ENCODE measurements at regions not wholly inside any gene's neighbourhood (a gene's known extent, or its start where the extent isn't known, plus 50 kb on each side); places are given as distances from the start of the nearest gene placed in this dataset.

DNA sequence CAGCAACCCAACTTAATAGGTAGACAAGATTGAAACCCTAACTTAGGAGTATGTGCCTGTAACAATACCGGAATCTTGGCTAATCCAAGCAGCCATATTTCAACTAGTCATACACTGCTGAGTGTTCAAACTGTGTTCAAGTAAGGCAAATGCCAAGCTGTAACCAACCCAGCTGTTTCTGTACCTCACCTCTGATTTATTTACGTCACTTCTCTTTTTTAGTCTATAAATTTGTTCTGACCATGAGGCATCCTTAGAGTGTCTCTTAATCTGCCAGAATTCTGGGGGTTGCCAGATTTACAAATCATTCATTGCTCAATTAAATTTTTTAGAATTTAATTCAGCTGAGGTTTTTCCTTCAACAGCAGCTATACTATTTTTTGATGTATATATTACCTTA is 723.2 kb downstream of the CDH18 start:
- no peak overlapping the region for H3K4me3 ChIP-seq (ENCODE audit: low read depth in 2 of 2, low read length in 2 of 2)

DNA sequence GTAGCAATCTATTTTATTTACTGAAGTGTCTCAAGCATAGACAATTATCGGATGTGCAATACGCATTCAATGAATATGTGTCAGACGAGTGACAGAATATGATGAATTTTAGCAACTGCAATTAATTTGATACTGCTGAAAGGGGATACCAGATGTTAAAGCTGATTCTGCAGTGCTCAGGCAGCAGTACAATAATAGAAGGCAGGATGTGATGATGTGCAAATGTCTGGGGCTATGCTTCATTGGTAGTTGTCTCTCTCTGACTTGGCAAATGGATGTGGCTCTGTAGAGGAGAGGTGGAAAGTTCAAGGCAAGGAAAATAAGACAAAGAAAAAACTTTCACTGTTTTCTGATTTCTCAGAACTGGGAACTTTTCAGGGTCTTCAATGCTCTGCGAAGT is 721.2 kb downstream of the CDH18 start:
- H3K36me3 ChIP-seq (ENCODE audit: control insufficient read depth, insufficient read depth, low read length), result no peaks in the 10 kb centered on the region
- BruUV-seq (replicated peaks), result no TSS peak
- no peak for TF ChIP-seq POLR2AphosphoS5 (IDR thresholded peaks at IDR 0.05; ENCODE audit: low read depth, low read length)
- TF ChIP-seq SIN3A (IDR thresholded peaks at IDR 0.05; ENCODE audit: borderline replicate concordance, insufficient read depth, low read depth, low read length), result no peak
- TF ChIP-seq TCF7L2 (IDR thresholded peaks at IDR 0.05; ENCODE audit: low read depth, low read length), result no peak
- TF ChIP-seq, protein P1, sequence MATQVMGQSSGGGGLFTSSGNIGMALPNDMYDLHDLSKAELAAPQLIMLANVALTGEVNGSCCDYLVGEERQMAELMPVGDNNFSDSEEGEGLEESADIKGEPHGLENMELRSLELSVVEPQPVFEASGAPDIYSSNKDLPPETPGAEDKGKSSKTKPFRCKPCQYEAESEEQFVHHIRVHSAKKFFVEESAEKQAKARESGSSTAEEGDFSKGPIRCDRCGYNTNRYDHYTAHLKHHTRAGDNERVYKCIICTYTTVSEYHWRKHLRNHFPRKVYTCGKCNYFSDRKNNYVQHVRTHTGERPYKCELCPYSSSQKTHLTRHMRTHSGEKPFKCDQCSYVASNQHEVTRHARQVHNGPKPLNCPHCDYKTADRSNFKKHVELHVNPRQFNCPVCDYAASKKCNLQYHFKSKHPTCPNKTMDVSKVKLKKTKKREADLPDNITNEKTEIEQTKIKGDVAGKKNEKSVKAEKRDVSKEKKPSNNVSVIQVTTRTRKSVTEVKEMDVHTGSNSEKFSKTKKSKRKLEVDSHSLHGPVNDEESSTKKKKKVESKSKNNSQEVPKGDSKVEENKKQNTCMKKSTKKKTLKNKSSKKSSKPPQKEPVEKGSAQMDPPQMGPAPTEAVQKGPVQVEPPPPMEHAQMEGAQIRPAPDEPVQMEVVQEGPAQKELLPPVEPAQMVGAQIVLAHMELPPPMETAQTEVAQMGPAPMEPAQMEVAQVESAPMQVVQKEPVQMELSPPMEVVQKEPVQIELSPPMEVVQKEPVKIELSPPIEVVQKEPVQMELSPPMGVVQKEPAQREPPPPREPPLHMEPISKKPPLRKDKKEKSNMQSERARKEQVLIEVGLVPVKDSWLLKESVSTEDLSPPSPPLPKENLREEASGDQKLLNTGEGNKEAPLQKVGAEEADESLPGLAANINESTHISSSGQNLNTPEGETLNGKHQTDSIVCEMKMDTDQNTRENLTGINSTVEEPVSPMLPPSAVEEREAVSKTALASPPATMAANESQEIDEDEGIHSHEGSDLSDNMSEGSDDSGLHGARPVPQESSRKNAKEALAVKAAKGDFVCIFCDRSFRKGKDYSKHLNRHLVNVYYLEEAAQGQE (IDR thresholded peaks at IDR 0.05; ENCODE audit: insufficient read depth in 1 of 2, low read depth in 2 of 2, low read length in 1 of 2), result no peak
- TF ChIP-seq, protein P2, sequence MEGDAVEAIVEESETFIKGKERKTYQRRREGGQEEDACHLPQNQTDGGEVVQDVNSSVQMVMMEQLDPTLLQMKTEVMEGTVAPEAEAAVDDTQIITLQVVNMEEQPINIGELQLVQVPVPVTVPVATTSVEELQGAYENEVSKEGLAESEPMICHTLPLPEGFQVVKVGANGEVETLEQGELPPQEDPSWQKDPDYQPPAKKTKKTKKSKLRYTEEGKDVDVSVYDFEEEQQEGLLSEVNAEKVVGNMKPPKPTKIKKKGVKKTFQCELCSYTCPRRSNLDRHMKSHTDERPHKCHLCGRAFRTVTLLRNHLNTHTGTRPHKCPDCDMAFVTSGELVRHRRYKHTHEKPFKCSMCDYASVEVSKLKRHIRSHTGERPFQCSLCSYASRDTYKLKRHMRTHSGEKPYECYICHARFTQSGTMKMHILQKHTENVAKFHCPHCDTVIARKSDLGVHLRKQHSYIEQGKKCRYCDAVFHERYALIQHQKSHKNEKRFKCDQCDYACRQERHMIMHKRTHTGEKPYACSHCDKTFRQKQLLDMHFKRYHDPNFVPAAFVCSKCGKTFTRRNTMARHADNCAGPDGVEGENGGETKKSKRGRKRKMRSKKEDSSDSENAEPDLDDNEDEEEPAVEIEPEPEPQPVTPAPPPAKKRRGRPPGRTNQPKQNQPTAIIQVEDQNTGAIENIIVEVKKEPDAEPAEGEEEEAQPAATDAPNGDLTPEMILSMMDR (IDR thresholded peaks at IDR 0.05), result no peak
- H3K4me3 ChIP-seq (ENCODE audit: low read depth in 2 of 2, low read length in 2 of 2), result no peak overlapping the region
- H3K27ac ChIP-seq (ENCODE audit: low read length), result no peak overlapping the region
- CTCF ChIA-PET, result no interaction called here
- intact Hi-C loops (cut with micrococcal nuclease; ENCODE audit: unreplicated experiment) (no loop called here), in situ Hi-C loops (cut with HindIII; ENCODE audit: low pct_unique_long_range_greater_than_20kb, low sequenced_read_pairs) (no loop called here)
- DNase-seq (ENCODE audit: low read depth, low spot score) (no peak), ATAC-seq (no peak)
- H3K9me3 ChIP-seq (ENCODE audit: control insufficient read depth, insufficient read depth, low read depth, low read length), result no peaks in the 10 kb centered on the region
- H3K4me1 ChIP-seq (ENCODE audit: control insufficient read depth, insufficient read depth, low read length), result no peaks in the 10 kb centered on the region
- no peaks in the 10 kb centered on the region for H3K27me3 ChIP-seq (ENCODE audit: control insufficient read depth, insufficient read depth, low read length)
- POLR2A ChIA-PET, result no interaction called here

More for the DNA sequence above, 723.2 kb downstream of the CDH18 start:
- no peaks in the 10 kb centered on the region for H3K36me3 ChIP-seq (ENCODE audit: control insufficient read depth, insufficient read depth, low read length)
- intact Hi-C loops (cut with micrococcal nuclease; ENCODE audit: unreplicated experiment), result no loop called here
- CTCF ChIA-PET, result no interaction called here
- ATAC-seq (no peak), DNase-seq (ENCODE audit: low read depth, low spot score) (no peak)
- H3K27me3 ChIP-seq (ENCODE audit: control insufficient read depth, insufficient read depth, low read length), result no peaks in the 10 kb centered on the region
- H3K4me1 ChIP-seq (ENCODE audit: control insufficient read depth, insufficient read depth, low read length), result no peaks in the 10 kb centered on the region
- no TSS peak for BruUV-seq (replicated peaks)
- in situ Hi-C loops (cut with HindIII; ENCODE audit: low pct_unique_long_range_greater_than_20kb, low sequenced_read_pairs), result no loop called here
- POLR2A ChIA-PET, result no interaction called here
- no peak overlapping the region for H3K27ac ChIP-seq (ENCODE audit: low read length)
- H3K9me3 ChIP-seq (ENCODE audit: control insufficient read depth, insufficient read depth, low read depth, low read length), result no peaks in the 10 kb centered on the region
- TF ChIP-seq SIN3A (IDR thresholded peaks at IDR 0.05; ENCODE audit: borderline replicate concordance, insufficient read depth, low read depth, low read length) (no peak), POLR2AphosphoS5 (IDR thresholded peaks at IDR 0.05; ENCODE audit: low read depth, low read length) (no peak)
- TF ChIP-seq, protein P1 (IDR thresholded peaks at IDR 0.05; ENCODE audit: insufficient read depth in 1 of 2, low read depth in 2 of 2, low read length in 1 of 2), result no peak
